BE2C (cell line): ENCODE measurements at regions not wholly inside any gene's neighbourhood (a gene's known extent, or its start where the extent isn't known, plus 50 kb on each side); places are given as distances from the start of the nearest gene placed in this dataset.
"Not testable (repeated sequence)": the region's sequence is repeated elsewhere in the genome, so short reads cannot be mapped to it uniquely, and the experiment has no call there.

Experiments used
- DNase-seq: peaks from one replicate; pipeline ENCODE4 v3.0.0-alpha.2; 2020
- H3K27me3 ChIP-seq: fragments of 250-450 bp; sonication (Bioruptor Pico); 2 replicates; pipeline ENCODE4 v1.5.1; 2020; ENCODE audit warnings: mild to moderate bottlenecking
- H3K36me3 ChIP-seq: fragments of 250-450 bp; sonication (Bioruptor Pico); 2 replicates; pipeline ENCODE4 v1.5.1; 2020; ENCODE audit warnings: mild to moderate bottlenecking
- H3K4me1 ChIP-seq: fragments of 250-450 bp; sonication (Bioruptor Pico); 2 replicates; pipeline ENCODE4 v1.5.1; 2020
- H3K4me3 ChIP-seq: 2 replicates; pipeline ENCODE4 v1.5.1; 2011; ENCODE audit warnings: low read depth, low read length
- H3K9me3 ChIP-seq: fragments of 250-450 bp; sonication (Bioruptor Pico); 2 replicates; pipeline ENCODE4 v1.5.1; 2020
- CTCF ChIP-seq: IDR thresholded peaks from 2 replicates; pipeline ENCODE4 v1.5.1; 2012; ENCODE audit warnings: mild to moderate bottlenecking, low read depth, low read length

DNA sequence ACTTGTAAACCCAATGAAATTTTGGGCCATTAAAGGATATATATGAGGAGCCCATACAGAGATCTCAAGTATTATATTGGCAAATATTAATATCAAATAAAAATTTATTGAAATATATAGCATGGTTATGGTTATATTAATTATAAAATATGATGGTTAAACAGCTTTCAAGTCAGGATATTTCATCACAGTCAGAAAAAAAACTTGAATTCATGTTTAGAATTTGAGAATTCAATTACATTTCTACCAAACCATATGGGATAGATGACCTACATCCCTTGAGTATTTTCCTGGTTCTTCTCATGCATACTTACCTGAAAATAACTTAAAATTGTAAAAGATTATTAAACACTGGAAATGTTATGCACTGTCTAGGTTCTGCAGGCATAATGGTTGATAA lies 956.1 kb upstream of the EDIL3 start:
- Histone ChIP-seq H3K4me3 (no peak overlapping the region), H3K27me3 (peaks cover 4% of the 10 kb centered on the region; the same call in 1 of the 2 replicates), H3K4me1 (peaks cover 3% of the 10 kb centered on the region; the same call in 1 of the 2 replicates), H3K9me3 (no peaks in the 10 kb centered on the region), H3K36me3 (no peaks in the 10 kb centered on the region)
- no peak for DNase-seq
- TF ChIP-seq CTCF = no peak

DNA sequence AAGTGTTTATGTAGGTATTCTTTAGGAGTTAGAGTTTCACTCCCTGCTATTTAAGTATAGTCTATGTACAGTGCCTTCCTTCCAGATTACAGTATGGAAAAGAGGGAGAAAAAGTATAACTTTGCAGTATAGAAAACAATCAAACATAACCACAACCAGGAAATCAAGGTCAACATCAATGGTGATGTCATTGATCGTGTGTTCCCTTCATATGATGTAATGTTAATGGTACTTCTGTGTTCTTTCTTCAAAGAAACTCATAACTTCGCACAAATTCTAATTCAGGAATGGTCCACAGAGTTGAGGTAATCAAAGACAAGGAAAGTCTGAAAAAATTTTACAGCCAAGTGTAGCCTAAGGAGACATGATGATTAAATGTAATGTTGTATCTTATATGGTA lies 961.1 kb upstream of the EDIL3 start:
- no peaks in the 10 kb centered on the region for H3K27me3 ChIP-seq
- no peak overlapping the region for H3K4me3 ChIP-seq
- TF ChIP-seq CTCF = no peak
- DNase-seq = no peak
- no peaks in the 10 kb centered on the region for H3K36me3 ChIP-seq
- H3K4me1 ChIP-seq = no peaks in the 10 kb centered on the region
- H3K9me3 ChIP-seq = no peaks in the 10 kb centered on the region

DNA sequence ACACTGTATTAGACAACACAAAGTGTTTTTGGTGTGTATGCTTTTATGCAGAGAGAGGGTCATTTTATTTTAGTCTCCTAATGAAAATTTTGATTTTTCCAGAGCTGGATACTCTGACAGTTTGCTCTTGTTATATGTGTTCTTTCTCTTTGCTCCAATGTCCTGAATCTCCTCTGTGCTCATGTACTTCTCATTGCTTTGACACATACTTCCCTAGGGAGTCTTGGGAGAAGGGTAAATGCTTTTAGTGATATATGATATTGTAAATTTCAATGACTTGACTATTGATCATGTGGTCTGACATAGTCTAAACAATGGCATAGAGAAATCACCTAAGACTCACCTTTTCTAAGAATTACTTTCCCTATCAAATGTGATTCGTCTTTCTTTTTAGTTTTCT lies 972.6 kb upstream of the EDIL3 start:
- no peak for DNase-seq
- Histone ChIP-seq H3K27me3 (no peaks in the 10 kb centered on the region; the same call in 1 of the 2 replicates), H3K4me3 (no peak overlapping the region), H3K9me3 (no peaks in the 10 kb centered on the region), H3K4me1 (no peaks in the 10 kb centered on the region; the same call in 1 of the 2 replicates), H3K36me3 (no peaks in the 10 kb centered on the region)
- no peak for TF ChIP-seq CTCF

DNA sequence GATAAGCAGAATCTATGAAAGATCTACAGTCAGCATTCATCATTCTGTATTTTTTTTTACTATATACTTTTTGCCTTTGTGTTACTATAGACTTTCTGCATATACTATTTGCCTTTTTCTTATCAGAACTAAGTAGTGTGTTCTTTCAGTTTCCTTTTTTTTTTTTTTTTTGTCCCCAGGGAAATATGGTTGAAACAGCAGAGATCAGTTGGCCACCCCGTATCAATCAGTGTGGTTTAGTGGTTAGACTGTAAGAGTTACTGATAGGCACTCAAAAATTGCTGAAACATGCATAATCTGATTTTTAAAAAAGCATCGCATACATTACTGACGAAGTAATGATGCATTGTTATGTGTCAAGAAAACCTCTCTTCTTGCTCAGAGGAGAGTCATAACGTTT lies 990.8 kb upstream of the EDIL3 start:
- Histone ChIP-seq H3K9me3 (no peaks in the 10 kb centered on the region), H3K27me3 (no peaks in the 10 kb centered on the region), H3K36me3 (no peaks in the 10 kb centered on the region), H3K4me3 (no peak overlapping the region), H3K4me1 (no peaks in the 10 kb centered on the region)
- no peak for DNase-seq
- no peak for TF ChIP-seq CTCF

DNA sequence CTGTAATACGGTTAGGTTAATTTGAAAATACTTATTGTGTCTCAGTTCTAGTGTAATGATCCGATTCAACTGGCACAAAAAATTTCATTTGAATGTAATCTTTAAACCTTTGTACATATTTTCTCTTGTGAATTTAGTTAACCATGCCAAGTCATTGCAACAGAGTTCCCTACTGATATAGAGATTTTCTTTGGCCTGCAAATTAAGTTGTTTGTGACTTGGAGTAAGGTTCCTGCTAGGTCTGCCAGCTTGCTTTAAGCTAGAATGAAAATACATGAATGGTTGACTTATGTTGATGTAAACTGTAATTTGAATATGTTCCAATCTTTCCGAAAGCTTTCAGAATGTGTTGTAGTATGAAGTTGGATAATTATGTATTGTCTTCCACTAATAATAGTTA lies 1004.1 kb upstream of the EDIL3 start:
- DNase-seq = no peak

DNA sequence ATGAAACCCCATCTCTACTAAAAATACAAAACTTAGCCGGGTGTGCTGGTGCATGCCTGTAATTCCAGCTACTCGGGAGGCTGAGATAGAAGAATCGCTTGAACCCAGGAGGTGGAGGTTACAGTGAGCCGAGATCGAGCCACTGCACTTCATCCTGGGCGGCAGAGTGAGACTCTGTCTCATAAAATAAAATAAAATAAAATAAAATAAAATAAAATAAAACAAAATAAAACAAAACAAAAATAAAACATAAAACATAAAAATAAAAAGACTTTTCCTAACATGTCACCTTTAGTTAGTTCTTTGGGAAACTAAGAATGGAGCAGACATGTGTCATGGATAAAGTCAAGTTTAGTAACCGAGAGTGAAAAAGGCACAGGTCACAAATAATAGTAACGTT lies 1007.6 kb upstream of the EDIL3 start:
- H3K36me3 ChIP-seq, H3K9me3 ChIP-seq, H3K27me3 ChIP-seq, H3K4me1 ChIP-seq, DNase-seq, H3K4me3 ChIP-seq: not testable (repeated sequence)

More for the DNA sequence above, 1004.1 kb upstream of the EDIL3 start:
- Histone ChIP-seq H3K4me3 (no peak overlapping the region), H3K9me3 (no peaks in the 10 kb centered on the region), H3K27me3 (0 out of 2 replicates have a peak, but pooled peaks cover 3% of the 10 kb centered on the region), H3K4me1 (no peaks in the 10 kb centered on the region), H3K36me3 (no peaks in the 10 kb centered on the region)
- no peak for TF ChIP-seq CTCF

DNA sequence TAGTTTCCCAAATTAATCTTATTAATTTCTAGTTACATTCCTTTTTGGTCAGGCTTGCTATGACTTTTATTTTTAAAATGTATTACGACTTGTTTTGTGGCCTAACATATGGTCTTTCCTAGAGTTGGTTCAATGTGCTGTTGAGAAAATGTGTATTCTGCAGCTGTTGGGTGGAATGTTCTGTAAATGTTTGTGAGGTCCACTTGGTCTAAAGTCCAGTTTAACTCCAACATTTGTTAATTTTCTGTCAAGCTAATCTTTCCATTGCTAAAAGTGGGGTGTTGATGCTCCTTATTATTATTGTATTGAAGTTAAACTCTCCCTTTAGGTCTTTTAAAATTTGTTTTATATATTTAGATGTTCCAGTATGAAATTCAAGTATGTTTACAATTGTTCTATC lies 1010.8 kb upstream of the EDIL3 start:
- DNase-seq = no peak
- H3K27me3 ChIP-seq = 0 out of 2 replicates have a peak, but pooled peaks cover 4% of the 10 kb centered on the region
- TF ChIP-seq CTCF = no peak

More for the DNA sequence above, 1010.8 kb upstream of the EDIL3 start:
- Histone ChIP-seq H3K4me3 (no peak overlapping the region), H3K9me3 (no peaks in the 10 kb centered on the region), H3K4me1 (no peaks in the 10 kb centered on the region), H3K36me3 (no peaks in the 10 kb centered on the region)
